IMR-90 (cell line): ENCODE measurements at regions not wholly inside any gene's neighbourhood (a gene's known extent, or its start where the extent isn't known, plus 50 kb on each side); places are given as distances from the start of the nearest gene placed in this dataset.

Experiments used
- ATAC-seq: fragments of 200-7000 bp; cut with Tn5 transposase; 2 replicates; pipeline ENCODE4 v1.9.1; 2020; ENCODE audit warnings: low read depth, mild to moderate bottlenecking, moderate library complexity
- BruUV-seq: library from RNA; stranded (reverse); fragments of 400-500 nt; replicated peaks from 2 replicates; lab custom pipeline; 2021; lab: Mats Ljungman, UMichigan
- CTCF ChIA-PET: fragments of 300-600 bp; formaldehyde crosslinking; extraction: SDS; loops from one replicate; lab custom pipeline; 2021; ENCODE audit warnings: antibody characterized with exemption; lab: Yijun Ruan, JAX
- POLR2A ChIA-PET: fragments of 300-600 bp; sonication (Branson Sonifier 250); formaldehyde crosslinking; loops from one replicate; lab custom pipeline; 2022; ENCODE audit warnings: antibody characterized with exemption; ENCODE audit not compliant: unreplicated experiment; lab: Charles Lee
- DNase-seq: peaks from one replicate; pipeline ENCODE4 v3.0.0; 2013
- H2AFZ ChIP-seq: replicated peaks from 2 replicates; pipeline ENCODE3; 2013; ENCODE audit warnings: low read length, mild to moderate bottlenecking; ENCODE audit not compliant: poor library complexity
- H2AK5ac ChIP-seq: 2 replicates; pipeline ENCODE4 v1.6.1; 2013; ENCODE audit warnings: low read depth, low read length, inconsistent platforms
- H2AK9ac ChIP-seq: replicated peaks from 2 replicates; pipeline ENCODE3; 2013; ENCODE audit warnings: mild to moderate bottlenecking, low read depth, low read length, moderate library complexity; ENCODE audit not compliant: poor library complexity
- H2BK120ac ChIP-seq: 2 replicates; pipeline ENCODE4 v1.6.1; 2013; ENCODE audit warnings: low read depth, low read length, inconsistent platforms
- H2BK15ac ChIP-seq: 3 replicates; pipeline ENCODE4 v1.6.1; 2013; ENCODE audit warnings: low read depth, low read length, inconsistent platforms
- H2BK20ac ChIP-seq: 2 replicates; pipeline ENCODE4 v1.6.1; 2013; ENCODE audit warnings: low read depth, mild to moderate bottlenecking, inconsistent platforms, low read length, moderate library complexity
- H2BK5ac ChIP-seq: 2 replicates; pipeline ENCODE4 v1.6.1; 2013; ENCODE audit warnings: mild to moderate bottlenecking, low read depth, low read length, inconsistent platforms; ENCODE audit not compliant: poor library complexity, severe bottlenecking
- H3K14ac ChIP-seq: replicated peaks from 2 replicates; pipeline ENCODE4 v1.6.1; 2013; ENCODE audit warnings: low read depth, low read length, inconsistent platforms
- H3K18ac ChIP-seq: 2 replicates; pipeline ENCODE4 v1.6.1; 2013; ENCODE audit warnings: low read depth, low read length, control low read depth
- H3K23ac ChIP-seq: 2 replicates; pipeline ENCODE4 v1.6.1; 2013; ENCODE audit warnings: low read depth, low read length, inconsistent platforms
- H3K27ac ChIP-seq: 2 replicates; pipeline ENCODE4 v1.5.1; 2013; ENCODE audit warnings: mild to moderate bottlenecking, control low read depth, low read length; ENCODE audit not compliant: insufficient read depth
- H3K27me3 ChIP-seq: 2 replicates; pipeline ENCODE4 v1.6.1; 2013; ENCODE audit warnings: low read length; ENCODE audit not compliant: control insufficient read depth, insufficient read depth
- H3K36me3 ChIP-seq: 2 replicates; pipeline ENCODE4 v1.6.1; 2013; ENCODE audit warnings: low read length, mixed read lengths; ENCODE audit not compliant: control insufficient read depth, insufficient read depth
- H3K4ac ChIP-seq: 2 replicates; pipeline ENCODE4 v1.6.1; 2013; ENCODE audit warnings: low read depth, low read length, inconsistent platforms
- H3K4me1 ChIP-seq: 2 replicates; pipeline ENCODE4 v1.6.1; 2013; ENCODE audit warnings: low read length, mixed read lengths; ENCODE audit not compliant: control insufficient read depth, insufficient read depth
- H3K4me2 ChIP-seq: 2 replicates; pipeline ENCODE4 v1.6.1; 2013; ENCODE audit warnings: low read depth, mild to moderate bottlenecking, control low read depth, low read length, moderate library complexity
- H3K4me3 ChIP-seq: 2 replicates; pipeline ENCODE4 v1.5.1; 2013; ENCODE audit warnings: low read depth, mild to moderate bottlenecking, control low read depth, low read length, moderate library complexity; ENCODE audit not compliant: insufficient read depth
- H3K56ac ChIP-seq: 2 replicates; pipeline ENCODE4 v1.6.1; 2013; ENCODE audit warnings: low read length, inconsistent platforms; ENCODE audit not compliant: insufficient read depth; ENCODE audit errors: extremely low read depth
- H3K79me1 ChIP-seq, 2 experiments: 2 replicates each; pipeline ENCODE4 v1.6.1; 2013; ENCODE audit warnings: low read length in 2 of 2, inconsistent platforms in 1 of 2, low read depth in 1 of 2
- H3K9ac ChIP-seq: 2 replicates; pipeline ENCODE4 v1.6.1; 2013; ENCODE audit warnings: low read depth, low read length, control low read depth
- H3K9me1 ChIP-seq: 2 replicates; pipeline ENCODE4 v1.6.1; 2013; ENCODE audit warnings: low read length, inconsistent platforms; ENCODE audit not compliant: insufficient read depth
- H3K9me3 ChIP-seq: 2 replicates; pipeline ENCODE4 v1.6.1; 2013; ENCODE audit warnings: low read length; ENCODE audit not compliant: control insufficient read depth, insufficient read depth
- H4K20me1 ChIP-seq: 2 replicates; pipeline ENCODE4 v1.6.1; 2013; ENCODE audit warnings: low read length, inconsistent platforms; ENCODE audit not compliant: insufficient read depth
- H4K5ac ChIP-seq: 2 replicates; pipeline ENCODE4 v1.6.1; 2013; ENCODE audit warnings: mild to moderate bottlenecking, low read depth, low read length, control low read depth
- H4K8ac ChIP-seq, 2 experiments: 2 replicates each; pipeline ENCODE4 v1.6.1; 2013; ENCODE audit warnings: low read depth in 2 of 2, low read length in 2 of 2, control low read depth in 1 of 2, inconsistent platforms in 1 of 2
- H4K91ac ChIP-seq: 2 replicates; pipeline ENCODE4 v1.6.1; 2013; ENCODE audit warnings: low read depth, low read length, inconsistent platforms; ENCODE audit not compliant: insufficient read depth
- MAFK ChIP-seq: IDR thresholded peaks from 2 replicates; pipeline ENCODE4 v1.6.1; 2012; ENCODE audit warnings: low read depth, low read length, improper control_type of control experiment
- MXI1 ChIP-seq: IDR thresholded peaks from 2 replicates; pipeline ENCODE4 v1.6.1; 2012; ENCODE audit warnings: low read depth, mild to moderate bottlenecking, low read length, moderate library complexity, borderline replicate concordance
- NFE2L2 ChIP-seq: fragments of 150-350 bp; IDR thresholded peaks from 2 replicates; pipeline ENCODE4 v1.6.1; 2016; ENCODE audit warnings: low read depth, mild to moderate bottlenecking, low read length
- SMC3 ChIP-seq: fragments of 150-350 bp; IDR thresholded peaks from 2 replicates; pipeline ENCODE4 v1.6.1; 2016; ENCODE audit warnings: low read depth, mild to moderate bottlenecking, antibody characterized with exemption, low read length, moderate library complexity
- WGBS, 2 experiments: methylation state at CpG; one replicate each; pipeline versions ENCODE4 v1.1.5 to v1.1.7; 2013; ENCODE audit warnings: missing lambda C conversion rate in 2 of 2; ENCODE audit not compliant: insufficient read length in 1 of 2; ENCODE audit errors: extremely low coverage in 2 of 2; 5-methylcytosine and 5-hydroxymethylcytosine counted together
- dilution Hi-C: fragments of 300-500 bp; cut with HindIII; formaldehyde crosslinking; loops from one replicate; pipeline ENCODE4 v1.14.3; 2018; ENCODE audit warnings: low sequenced_read_pairs; ENCODE audit not compliant: unreplicated experiment
- in situ Hi-C: fragments of 300-500 bp; cut with MboI; formaldehyde crosslinking; loops from 3 replicates; pipeline ENCODE4 v1.14.3; 2019; ENCODE audit warnings: low sequenced_read_pairs, inconsistent platforms, mixed read lengths
- intact Hi-C: fragments of 100-400 bp; cut with micrococcal nuclease; formaldehyde crosslinking; loops from 2 replicates; pipeline ENCODE4 v1.10.0; 2022
- TF ChIP-seq, protein P1 (sequence below): fragments of 150-350 bp; IDR thresholded peaks from 2 replicates; pipeline ENCODE4 v1.6.1; 2017; ENCODE audit warnings: mild to moderate bottlenecking, antibody characterized with exemption, low read length, low read depth
- TF ChIP-seq, protein P2 (sequence below): conservative IDR thresholded peaks from 2 replicates; pipeline ENCODE4 v1.5.1; 2012; ENCODE audit warnings: mild to moderate bottlenecking, low read depth, low read length, improper control_type of control experiment

DNA sequence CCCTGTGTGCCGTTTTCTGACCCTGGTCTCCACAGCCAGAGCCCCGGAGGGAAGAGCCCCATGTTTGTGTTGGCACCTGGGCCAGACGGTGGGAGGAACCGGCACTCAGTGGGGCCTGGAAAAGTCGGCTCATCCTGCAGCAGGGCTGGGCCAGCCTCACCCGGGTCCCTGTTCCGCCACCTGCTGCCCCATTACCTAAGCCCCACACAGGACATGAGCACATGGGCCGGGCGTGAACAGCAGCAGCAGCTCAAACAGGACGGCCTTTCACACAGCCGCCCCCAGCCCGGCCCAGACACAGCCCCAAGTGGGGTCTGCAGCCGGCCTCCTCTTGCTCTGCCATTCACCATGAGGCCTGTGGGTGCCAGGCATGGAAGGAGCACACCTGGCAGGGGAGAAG, 302.4 kb downstream of the MN1 start:
- CTCF ChIA-PET = no interaction called here
- H3K4me3 ChIP-seq = no peak overlapping the region
- intact Hi-C loops = no loop called here
- H4K5ac ChIP-seq = no peak overlapping the region
- H3K9ac ChIP-seq = no peak overlapping the region
- H2AFZ ChIP-seq = peak overlapping the region; percentile 41
- DNase-seq (no peak), ATAC-seq (no peak)
- H3K27me3 ChIP-seq = peaks cover 10% of the 10 kb centered on the region
- no peaks in the 10 kb centered on the region for H3K79me1 ChIP-seq
- no peak overlapping the region for H4K91ac ChIP-seq
- H3K36me3 ChIP-seq = no peaks in the 10 kb centered on the region
- no peak overlapping the region for H3K14ac ChIP-seq
- H3K27ac ChIP-seq = no peak overlapping the region
- H2AK9ac ChIP-seq = no peak overlapping the region
- H2BK5ac ChIP-seq = no peak overlapping the region
- 40% methylated on average over 1 of the region's 13 CpGs; no CpG with 5 or more reads in 1 of the 2 experiments for WGBS, 2 experiments
- H2AK5ac ChIP-seq = 0 out of 2 replicates have a peak overlapping the region, but pooled peaks have one; percentile 5
- H2BK20ac ChIP-seq = no peak overlapping the region
- no peaks in the 10 kb centered on the region for H3K9me1 ChIP-seq
- no peak overlapping the region for H2BK15ac ChIP-seq
- POLR2A ChIA-PET = no interaction called here
- no TSS peak for BruUV-seq
- in situ Hi-C loops = no loop called here
- no peak overlapping the region for H3K23ac ChIP-seq
- dilution Hi-C loops = no loop called here
- H2BK120ac ChIP-seq = no peak overlapping the region
- H4K8ac ChIP-seq = no peak overlapping the region
- H3K4ac ChIP-seq = no peak overlapping the region
- TF ChIP-seq, protein P1, sequence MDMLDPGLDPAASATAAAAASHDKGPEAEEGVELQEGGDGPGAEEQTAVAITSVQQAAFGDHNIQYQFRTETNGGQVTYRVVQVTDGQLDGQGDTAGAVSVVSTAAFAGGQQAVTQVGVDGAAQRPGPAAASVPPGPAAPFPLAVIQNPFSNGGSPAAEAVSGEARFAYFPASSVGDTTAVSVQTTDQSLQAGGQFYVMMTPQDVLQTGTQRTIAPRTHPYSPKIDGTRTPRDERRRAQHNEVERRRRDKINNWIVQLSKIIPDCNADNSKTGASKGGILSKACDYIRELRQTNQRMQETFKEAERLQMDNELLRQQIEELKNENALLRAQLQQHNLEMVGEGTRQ = no peak
- TF ChIP-seq MAFK (no peak), SMC3 (no peak), NFE2L2 (no peak), MXI1 (no peak)
- TF ChIP-seq, protein P2, sequence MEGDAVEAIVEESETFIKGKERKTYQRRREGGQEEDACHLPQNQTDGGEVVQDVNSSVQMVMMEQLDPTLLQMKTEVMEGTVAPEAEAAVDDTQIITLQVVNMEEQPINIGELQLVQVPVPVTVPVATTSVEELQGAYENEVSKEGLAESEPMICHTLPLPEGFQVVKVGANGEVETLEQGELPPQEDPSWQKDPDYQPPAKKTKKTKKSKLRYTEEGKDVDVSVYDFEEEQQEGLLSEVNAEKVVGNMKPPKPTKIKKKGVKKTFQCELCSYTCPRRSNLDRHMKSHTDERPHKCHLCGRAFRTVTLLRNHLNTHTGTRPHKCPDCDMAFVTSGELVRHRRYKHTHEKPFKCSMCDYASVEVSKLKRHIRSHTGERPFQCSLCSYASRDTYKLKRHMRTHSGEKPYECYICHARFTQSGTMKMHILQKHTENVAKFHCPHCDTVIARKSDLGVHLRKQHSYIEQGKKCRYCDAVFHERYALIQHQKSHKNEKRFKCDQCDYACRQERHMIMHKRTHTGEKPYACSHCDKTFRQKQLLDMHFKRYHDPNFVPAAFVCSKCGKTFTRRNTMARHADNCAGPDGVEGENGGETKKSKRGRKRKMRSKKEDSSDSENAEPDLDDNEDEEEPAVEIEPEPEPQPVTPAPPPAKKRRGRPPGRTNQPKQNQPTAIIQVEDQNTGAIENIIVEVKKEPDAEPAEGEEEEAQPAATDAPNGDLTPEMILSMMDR = no peak
- no peak overlapping the region for H3K56ac ChIP-seq
- H3K18ac ChIP-seq = no peak overlapping the region
- H3K4me2 ChIP-seq = no peak overlapping the region
- H3K4me1 ChIP-seq = no peaks in the 10 kb centered on the region
- H3K9me3 ChIP-seq = peaks cover 3% of the 10 kb centered on the region
- no peaks in the 10 kb centered on the region for H4K20me1 ChIP-seq
